ENCODE measurements at regions not wholly inside any gene's neighbourhood (a gene's known extent, or its start where the extent isn't known, plus 50 kb on each side); places are given as distances from the start of the nearest gene placed in this dataset.

- no peak for TF ChIP-seq CTCF (IDR thresholded peaks at IDR 0.05)
- no peak for TF ChIP-seq POLR2A (IDR thresholded peaks at IDR 0.05)
Measured at GRCh38 chr21:23045955-23046354, 2047.7 kb downstream of the NCAM2 start.

Measured in right lobe of liver (tissue), 4 donors.